OCI-M1 (cell line): ENCODE measurements at regions not wholly inside any gene's neighbourhood (a gene's known extent, or its start where the extent isn't known, plus 50 kb on each side); places are given as distances from the start of the nearest gene placed in this dataset.
"Not testable (repeated sequence)": the region's sequence is repeated elsewhere in the genome, so short reads cannot be mapped to it uniquely, and the experiment has no call there.

ENCODE experiments used
- DNase-seq: peaks from one replicate; lab custom pipeline; 2025; lab: John Stamatoyannopoulos, UW

DNA sequence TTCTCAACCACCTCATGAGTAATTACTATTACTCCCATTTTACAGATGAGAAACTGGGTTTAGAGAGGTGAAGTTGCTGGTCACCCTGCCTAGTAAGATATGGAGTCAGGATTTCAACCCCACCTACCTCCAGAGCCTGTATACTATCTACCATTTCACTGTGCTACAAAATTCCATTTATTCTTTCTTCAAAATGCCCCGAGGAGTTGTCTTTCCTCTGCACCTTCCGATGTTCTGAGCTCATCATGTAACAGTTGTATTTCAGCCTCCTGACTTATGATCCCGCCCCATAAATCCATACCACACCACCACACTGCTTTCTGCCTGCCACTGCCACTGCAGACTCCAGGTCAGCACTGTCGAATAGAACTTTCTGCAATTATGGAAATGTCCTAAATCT is 71.3 kb upstream of the SLC25A36 start:
- DNase-seq = no peak

GRCh38 chr3:140871022-140871421 is 70.6 kb upstream of the SLC25A36 start:
- DNase-seq = no peak

GRCh38 chr3:140872165-140872564 is 69.5 kb upstream of the SLC25A36 start:
- not testable (repeated sequence) for DNase-seq

GRCh38 chr3:140883428-140884040 is 58.1 kb upstream of the SLC25A36 start:
- DNase-seq = peak; percentile 31

GRCh38 chr3:140885697-140886096 is 55.9 kb upstream of the SLC25A36 start:
- not testable (repeated sequence) for DNase-seq
